Caco-2 (cell line): ENCODE measurements at regions not wholly inside any gene's neighbourhood (a gene's known extent, or its start where the extent isn't known, plus 50 kb on each side); places are given as distances from the start of the nearest gene placed in this dataset.

Experiments used
- BruUV-seq: library from RNA; stranded (reverse); fragments of 400-500 nt; replicated peaks from 2 replicates; lab custom pipeline; 2021; lab: Mats Ljungman, UMichigan
- CTCF ChIA-PET: fragments of 300-600 bp; sonication (Branson Sonifier 250); formaldehyde crosslinking; loops from one replicate; lab custom pipeline; 2022; ENCODE audit warnings: antibody characterized with exemption; lab: Charles Lee
- POLR2A ChIA-PET: fragments of 300-600 bp; sonication (Branson Sonifier 250); formaldehyde crosslinking; loops from one replicate; lab custom pipeline; 2022; ENCODE audit warnings: antibody characterized with exemption; lab: Charles Lee
- DNase-seq, 2 experiments: peaks; one replicate each; pipeline versions ENCODE4 v3.0.0 to v3.0.0-alpha.2; 2020 to 2022
- H3K27me3 ChIP-seq: replicated peaks from 2 replicates; pipeline ENCODE4 v1.6.0; 2011; ENCODE audit warnings: low read length; ENCODE audit not compliant: control insufficient read depth, insufficient read depth
- H3K36me3 ChIP-seq: 2 replicates; pipeline ENCODE4 v1.5.1; 2011; ENCODE audit warnings: low read length; ENCODE audit not compliant: control insufficient read depth, insufficient read depth
- H3K4me1 ChIP-seq: fragments of 250-450 bp; sonication (Bioruptor Pico); 2 replicates; pipeline ENCODE4 v1.5.1; 2020; ENCODE audit warnings: mild to moderate bottlenecking
- H3K4me3 ChIP-seq: 2 replicates; pipeline ENCODE4 v1.5.1; 2011; ENCODE audit warnings: low read depth, mild to moderate bottlenecking, control low read depth, low read length
- H3K9me3 ChIP-seq: fragments of 250-450 bp; sonication (Bioruptor Pico); 2 replicates; pipeline ENCODE4 v1.5.1; 2020; ENCODE audit warnings: mild to moderate bottlenecking, moderate library complexity
- H3K27ac Mint-ChIP-seq: one replicate; pipeline ENCODE4 v1.8.0; 2022; ENCODE audit warnings: mixed read lengths; ENCODE audit not compliant: unreplicated experiment
- H3K27me3 Mint-ChIP-seq: one replicate; pipeline ENCODE4 v1.8.0; 2022; ENCODE audit warnings: mixed read lengths; ENCODE audit not compliant: insufficient read depth, unreplicated experiment
- H3K36me3 Mint-ChIP-seq: one replicate; pipeline ENCODE4 v1.8.0; 2022; ENCODE audit warnings: mild to moderate bottlenecking, mixed read lengths; ENCODE audit not compliant: insufficient read depth, unreplicated experiment
- H3K4me1 Mint-ChIP-seq: one replicate; pipeline ENCODE4 v1.8.0; 2022; ENCODE audit warnings: low read depth, mixed read lengths; ENCODE audit not compliant: unreplicated experiment
- H3K4me3 Mint-ChIP-seq: one replicate; pipeline ENCODE4 v1.8.0; 2022; ENCODE audit warnings: mild to moderate bottlenecking, moderate library complexity, mixed read lengths; ENCODE audit not compliant: unreplicated experiment
- H3K9me3 Mint-ChIP-seq: one replicate; pipeline ENCODE4 v1.8.0; 2022; ENCODE audit warnings: mixed read lengths; ENCODE audit not compliant: unreplicated experiment
- CTCF ChIP-seq, 2 experiments: fragments of 200-600 bp in 1 of 2; IDR thresholded peaks; 1 replicate in 1 of 2; 2 replicates in 1 of 2; pipeline versions ENCODE4 v1.5.1 to v1.8.0; 2011 to 2022; ENCODE audit warnings: antibody characterized with exemption in 1 of 2, control low read depth in 1 of 2, inconsistent platforms in 1 of 2, low read depth in 1 of 2, low read length in 1 of 2, mild to moderate bottlenecking in 1 of 2, moderate library complexity in 1 of 2; ENCODE audit not compliant: insufficient read depth in 1 of 2, severe bottlenecking in 1 of 2, unreplicated experiment in 1 of 2
- intact Hi-C: fragments of 100-400 bp; cut with micrococcal nuclease; formaldehyde crosslinking; loops from one replicate; pipeline ENCODE4 v1.10.0; 2022; ENCODE audit not compliant: unreplicated experiment

GRCh38 chr6:44052419-44053023 lies 74.7 kb downstream of the MRPL14 start:
- no peaks in the 10 kb centered on the region for H3K9me3 Mint-ChIP-seq
- intact Hi-C loops, result no loop called here
- Histone ChIP-seq H3K36me3 (no peaks in the 10 kb centered on the region), H3K4me1 (peaks cover 7% of the 10 kb centered on the region), H3K27me3 (no peaks in the 10 kb centered on the region), H3K4me3 (no peak overlapping the region), H3K9me3 (no peaks in the 10 kb centered on the region)
- H3K36me3 Mint-ChIP-seq, result no peaks in the 10 kb centered on the region
- peak in 1 of 2 experiments; percentile 14 for DNase-seq
- BruUV-seq, result no TSS peak
- no peak for TF ChIP-seq CTCF (IDR thresholded peaks at IDR 0.05; ENCODE audit: insufficient read depth in 1 of 2, low read depth in 1 of 2, low read length in 1 of 2, severe bottlenecking in 1 of 2, unreplicated experiment in 1 of 2)
- H3K27me3 Mint-ChIP-seq, result no peaks in the 10 kb centered on the region
- H3K27ac Mint-ChIP-seq, result no peak overlapping the region
- H3K4me3 Mint-ChIP-seq, result no peak overlapping the region
- CTCF ChIA-PET, result no interaction called here
- POLR2A ChIA-PET, result no interaction called here
- H3K4me1 Mint-ChIP-seq, result peaks cover 6% of the 10 kb centered on the region

GRCh38 chr6:44051515-44051914 lies 75.7 kb downstream of the MRPL14 start:
- no peak overlapping the region for H3K4me3 ChIP-seq
- intact Hi-C loops, result no loop called here
- H3K9me3 ChIP-seq, result no peaks in the 10 kb centered on the region
- Mint-ChIP-seq H3K4me1 (peaks cover 6% of the 10 kb centered on the region), H3K9me3 (no peaks in the 10 kb centered on the region), H3K27ac (no peak overlapping the region), H3K27me3 (no peaks in the 10 kb centered on the region), H3K36me3 (no peaks in the 10 kb centered on the region), H3K4me3 (no peak overlapping the region)
- peak in 1 of 2 experiments; percentile 15 for DNase-seq
- BruUV-seq, result no TSS peak
- no peak for TF ChIP-seq CTCF (IDR thresholded peaks at IDR 0.05; ENCODE audit: insufficient read depth in 1 of 2, low read depth in 1 of 2, low read length in 1 of 2, severe bottlenecking in 1 of 2, unreplicated experiment in 1 of 2)
- ChIA-PET POLR2A (no interaction called here), CTCF (no interaction called here)
- H3K36me3 ChIP-seq, result no peaks in the 10 kb centered on the region
- no peaks in the 10 kb centered on the region for H3K27me3 ChIP-seq
- H3K4me1 ChIP-seq, result peaks cover 7% of the 10 kb centered on the region

GRCh38 chr6:44050872-44051505 lies 76.3 kb downstream of the MRPL14 start:
- Mint-ChIP-seq H3K27me3 (no peaks in the 10 kb centered on the region), H3K27ac (no peak overlapping the region), H3K9me3 (no peaks in the 10 kb centered on the region), H3K4me1 (peaks cover 6% of the 10 kb centered on the region), H3K4me3 (no peak overlapping the region), H3K36me3 (no peaks in the 10 kb centered on the region)
- no peak for TF ChIP-seq CTCF (IDR thresholded peaks at IDR 0.05; ENCODE audit: insufficient read depth in 1 of 2, low read depth in 1 of 2, low read length in 1 of 2, severe bottlenecking in 1 of 2, unreplicated experiment in 1 of 2)
- ChIA-PET POLR2A (no interaction called here), CTCF (no interaction called here)
- Histone ChIP-seq H3K4me3 (no peak overlapping the region), H3K4me1 (peaks cover 7% of the 10 kb centered on the region), H3K36me3 (no peaks in the 10 kb centered on the region), H3K9me3 (no peaks in the 10 kb centered on the region), H3K27me3 (no peaks in the 10 kb centered on the region)
- intact Hi-C loops, result no loop called here
- no TSS peak for BruUV-seq
- DNase-seq, result peak in 1 of 2 experiments; percentile 26
